SK-N-MC (cell line): ENCODE measurements at regions not wholly inside any gene's neighbourhood (a gene's known extent, or its start where the extent isn't known, plus 50 kb on each side); places are given as distances from the start of the nearest gene placed in this dataset.

Experiments
- EZH2 ChIP-seq: fragments of 200-600 bp; sonication (generic); IDR thresholded peaks from one replicate; pipeline ENCODE4 v1.6.1; 2017; ENCODE audit warnings: antibody characterized with exemption
- POLR2AphosphoS5 ChIP-seq: IDR thresholded peaks from 2 replicates; pipeline ENCODE4 v1.6.1; 2012; ENCODE audit warnings: mild to moderate bottlenecking, low read depth, low read length, borderline replicate concordance

GRCh38 chr14:99325591-99325990 is 53.6 kb upstream of the BCL11B start:
- TF ChIP-seq EZH2: no peak
- TF ChIP-seq POLR2AphosphoS5: no peak
